Endothelial cell of umbilical vein (primary cell): ENCODE measurements at regions not wholly inside any gene's neighbourhood (a gene's known extent, or its start where the extent isn't known, plus 50 kb on each side); places are given as distances from the start of the nearest gene placed in this dataset.

ENCODE experiments used
- BruUV-seq: library from RNA; stranded (reverse); fragments of 400-500 nt; replicated peaks from 2 replicates; lab custom pipeline; 2021; lab: Mats Ljungman, UMichigan
- CTCF ChIA-PET: fragments of 300-600, 350-600 bp; sonication (Branson Sonifier 250); formaldehyde crosslinking; loops from one replicate; lab custom pipeline; 2021; ENCODE audit warnings: antibody characterized with exemption, inconsistent platforms; lab: Charles Lee
- POLR2A ChIA-PET: fragments of 300-600, 350-600 bp; sonication (Branson Sonifier 250); formaldehyde crosslinking; loops from one replicate; lab custom pipeline; 2021; ENCODE audit warnings: antibody characterized with exemption, inconsistent platforms; lab: Charles Lee
- DNase-seq: peaks from one replicate; pipeline ENCODE4 v3.0.0-alpha.2; 2011; ENCODE audit warnings: low read depth, low spot score
- FAIRE-seq: peaks from 2 replicates; lab custom pipeline; 2011; peaks lifted over from hg19 to GRCh38; lab: Jason Lieb, UNC
- H2AFZ ChIP-seq: 2 replicates; pipeline ENCODE4 v1.6.0; 2012; ENCODE audit warnings: low read depth, low read length, control low read depth, inconsistent platforms
- H3K27ac ChIP-seq: 2 replicates; pipeline ENCODE4 v1.5.1; 2011; ENCODE audit warnings: low read depth, mild to moderate bottlenecking, control low read depth, low read length, moderate library complexity; ENCODE audit not compliant: insufficient read depth
- H3K27me3 ChIP-seq, 2 experiments: 2 replicates each; pipeline versions ENCODE4 v1.6.0 to v1.6.1; 2011; ENCODE audit warnings: low read length in 2 of 2, mixed read lengths in 1 of 2; ENCODE audit not compliant: control insufficient read depth in 2 of 2, insufficient read depth in 2 of 2
- H3K36me3 ChIP-seq, 2 experiments: 2 replicates in 1 of 2; 3 replicates in 1 of 2; pipeline ENCODE4 v1.5.1; 2011; ENCODE audit warnings: low read length in 2 of 2, mild to moderate bottlenecking in 1 of 2, moderate library complexity in 1 of 2; ENCODE audit not compliant: control insufficient read depth in 2 of 2, insufficient read depth in 2 of 2; ENCODE audit errors: extremely low read depth in 1 of 2
- H3K4me1 ChIP-seq: 3 replicates; pipeline ENCODE4 v1.5.1; 2011; ENCODE audit warnings: mild to moderate bottlenecking, low read length; ENCODE audit not compliant: control insufficient read depth, insufficient read depth; ENCODE audit errors: extremely low read depth
- H3K4me2 ChIP-seq: 2 replicates; pipeline ENCODE4 v1.6.1; 2011; ENCODE audit warnings: low read length, control low read depth, mixed read lengths; ENCODE audit not compliant: insufficient read depth
- H3K4me3 ChIP-seq, 3 experiments: fragments of 200-600 bp in 1 of 3; sonication (generic), shearing (Covaris generic) in 1 of 3; replicated peaks in 1 of 3; 2 replicates each; pipeline ENCODE4 v1.5.1; 2011 to 2016; ENCODE audit warnings: control low read depth in 3 of 3, low read length in 3 of 3, mild to moderate bottlenecking in 2 of 3, inconsistent platforms in 1 of 3, low read depth in 1 of 3, moderate library complexity in 1 of 3; ENCODE audit not compliant: insufficient read depth in 1 of 3
- H3K79me2 ChIP-seq: 2 replicates; pipeline ENCODE4 v1.6.0; 2012; ENCODE audit warnings: low read length, inconsistent platforms; ENCODE audit not compliant: control insufficient read depth, insufficient read depth
- H3K9ac ChIP-seq: replicated peaks from 2 replicates; pipeline ENCODE3; 2011; ENCODE audit warnings: low read length, control low read depth; ENCODE audit not compliant: insufficient read depth; ENCODE audit errors: extremely low read depth
- H3K9me1 ChIP-seq: replicated peaks from 3 replicates; pipeline ENCODE4 v1.6.0; 2011; ENCODE audit warnings: mild to moderate bottlenecking, low read length; ENCODE audit not compliant: control insufficient read depth, insufficient read depth; ENCODE audit errors: extremely low read depth
- H3K9me3 ChIP-seq: replicated peaks from 2 replicates; pipeline ENCODE4 v1.5.1; 2012; ENCODE audit warnings: low read length, inconsistent platforms; ENCODE audit not compliant: control insufficient read depth, insufficient read depth
- H4K20me1 ChIP-seq: replicated peaks from 2 replicates; pipeline ENCODE3; 2011; ENCODE audit warnings: mild to moderate bottlenecking, low read length; ENCODE audit not compliant: control insufficient read depth, insufficient read depth; ENCODE audit errors: extremely low read depth
- CTCF ChIP-seq, 2 donors: IDR thresholded peaks; 1 replicate in 1 of 2; 2 replicates in 1 of 2; pipeline ENCODE4 v1.5.1; 2011; ENCODE audit warnings: low read length in 2 of 2, mild to moderate bottlenecking in 2 of 2, moderate library complexity in 2 of 2, control low read depth in 1 of 2, inconsistent platforms in 1 of 2, low read depth in 1 of 2; ENCODE audit not compliant: insufficient read depth in 1 of 2; ENCODE audit errors: extremely low read depth in 1 of 2
- GATA2 ChIP-seq: IDR thresholded peaks from 2 replicates; pipeline ENCODE4 v1.7.0; 2011; ENCODE audit warnings: low read depth, mild to moderate bottlenecking, moderate library complexity, mixed read lengths, low read length; ENCODE audit not compliant: insufficient read length, insufficient read depth
- JUN ChIP-seq: IDR thresholded peaks from 2 replicates; pipeline ENCODE4 v1.6.1; 2011; ENCODE audit warnings: borderline replicate concordance, low read depth; ENCODE audit not compliant: insufficient read length, insufficient read depth
- MYC ChIP-seq: IDR thresholded peaks from one replicate; pipeline ENCODE4 v1.6.1; 2011; ENCODE audit warnings: mild to moderate bottlenecking, low read depth, low read length
- POLR2A ChIP-seq: IDR thresholded peaks from 2 replicates; pipeline ENCODE4 v1.6.1; 2012; ENCODE audit warnings: low read depth, mild to moderate bottlenecking, control low read depth, low read length
- dilution Hi-C: fragments of 300-500 bp; cut with MboI; formaldehyde crosslinking; loops from one replicate; pipeline ENCODE4 v1.15.0; 2019; ENCODE audit warnings: low sequenced_read_pairs; ENCODE audit not compliant: extremely low pct_ligation_motif_present
- intact Hi-C: fragments of 100-400 bp; cut with micrococcal nuclease; formaldehyde crosslinking; loops from one replicate; pipeline ENCODE4 v1.10.0; 2022

- no peaks in the 10 kb centered on the region for H4K20me1 ChIP-seq
- ChIA-PET CTCF (no interaction called here), POLR2A (no interaction called here)
- no peaks in the 10 kb centered on the region for H3K4me1 ChIP-seq
- no peaks in the 10 kb centered on the region for H3K9me3 ChIP-seq
- no peak overlapping the region for H3K27ac ChIP-seq
- no peaks in the 10 kb centered on the region for H3K79me2 ChIP-seq
- no peak overlapping the region for H2AFZ ChIP-seq
- intact Hi-C loops (no loop called here), dilution Hi-C loops (no loop called here)
- no peak for DNase-seq
- no peaks in the 10 kb centered on the region for H3K9me1 ChIP-seq
- no peak overlapping the region for H3K4me2 ChIP-seq
- peaks cover 0 to 2% of the 10 kb centered on the region in 2 experiments for H3K27me3 ChIP-seq
- FAIRE-seq, result no peak
- no peak overlapping the region for H3K4me3 ChIP-seq
- BruUV-seq, result no TSS peak
- no peak overlapping the region for H3K9ac ChIP-seq
- TF ChIP-seq GATA2, result no peak
- no peak for TF ChIP-seq MYC
- no peak for TF ChIP-seq JUN
- TF ChIP-seq POLR2A, result no peak
- TF ChIP-seq CTCF (IDR thresholded peaks at IDR 0.05; ENCODE audit: extremely low read depth in 1 of 2, insufficient read depth in 1 of 2, low read depth in 1 of 2, low read length in 2 of 2), result no peak
- no peaks in the 10 kb centered on the region for H3K36me3 ChIP-seq
Measured at GRCh38 chr6:145551164-145551563, 184.2 kb downstream of the EPM2A start.

- no TSS peak for BruUV-seq
- no peak for TF ChIP-seq MYC
- TF ChIP-seq POLR2A, result no peak
- POLR2A ChIA-PET, result no interaction called here
Measured at GRCh38 chr6:145555084-145555483, 180.2 kb downstream of the EPM2A start.

More at GRCh38 chr6:145555084-145555483, 180.2 kb downstream of the EPM2A start:
- dilution Hi-C loops, result no loop called here
- Histone ChIP-seq H3K27me3 (no peaks in the 10 kb centered on the region), H4K20me1 (no peaks in the 10 kb centered on the region), H3K36me3 (no peaks in the 10 kb centered on the region), H3K9me3 (no peaks in the 10 kb centered on the region), H3K9ac (no peak overlapping the region), H2AFZ (no peak overlapping the region), H3K27ac (no peak overlapping the region), H3K4me3 (no peak overlapping the region), H3K79me2 (no peaks in the 10 kb centered on the region), H3K4me2 (no peak overlapping the region), H3K9me1 (no peaks in the 10 kb centered on the region), H3K4me1 (no peaks in the 10 kb centered on the region)
- CTCF ChIA-PET, result no interaction called here
- intact Hi-C loops, result no loop called here
- DNase-seq, result no peak
- FAIRE-seq, result no peak
